OCI-LY3 (cell line): ENCODE measurements at regions not wholly inside any gene's neighbourhood (a gene's known extent, or its start where the extent isn't known, plus 50 kb on each side); places are given as distances from the start of the nearest gene placed in this dataset.

Experiments used
- H2AFZ ChIP-seq: fragments of 200-600, 300-600 bp; shearing (Covaris generic); 2 replicates; pipeline ENCODE4 v1.6.0; 2014; ENCODE audit warnings: antibody characterized with exemption, low read depth, low read length
- H3K27ac ChIP-seq: fragments of 200-600, 300-600 bp; sonication (generic); 2 replicates; pipeline ENCODE4 v1.5.1; 2014; ENCODE audit warnings: mild to moderate bottlenecking, low read length, moderate library complexity, mixed read lengths
- H3K27me3 ChIP-seq: fragments of 200-600, 300-600 bp; sonication (generic); 2 replicates; pipeline ENCODE4 v1.6.1; 2014; ENCODE audit warnings: low read depth, low read length, mixed read lengths
- H3K36me3 ChIP-seq: fragments of 200-600, 300-600 bp; sonication (generic); replicated peaks from 2 replicates; pipeline ENCODE3; 2014; ENCODE audit warnings: low read depth, low read length, mixed read lengths
- H3K4me1 ChIP-seq: fragments of 300-600, 200-600 bp; sonication (generic); 2 replicates; pipeline ENCODE4 v1.6.1; 2014; ENCODE audit warnings: low read length, mixed read lengths
- H3K4me2 ChIP-seq: fragments of 200-600, 300-600 bp; sonication (generic); 2 replicates; pipeline ENCODE4 v1.6.1; 2014; ENCODE audit warnings: low read length, mixed read lengths
- H3K4me3 ChIP-seq: fragments of 300-600, 200-600 bp; sonication (generic); 2 replicates; pipeline ENCODE4 v1.5.1; 2014; ENCODE audit warnings: antibody characterized with exemption, mild to moderate bottlenecking, low read length, moderate library complexity
- H3K79me2 ChIP-seq: fragments of 300-600, 200-600 bp; shearing (Covaris generic); 2 replicates; pipeline ENCODE4 v1.6.1; 2014; ENCODE audit warnings: mild to moderate bottlenecking, low read length, mixed read lengths
- H3K9ac ChIP-seq: fragments of 300-600, 200-600 bp; shearing (Covaris generic); 2 replicates; pipeline ENCODE4 v1.6.0; 2014; ENCODE audit warnings: mild to moderate bottlenecking, low read length, moderate library complexity
- H3K9me3 ChIP-seq: fragments of 200-600, 300-600 bp; shearing (Covaris generic); 2 replicates; pipeline ENCODE4 v1.6.1; 2014; ENCODE audit warnings: low read length, mixed read lengths; ENCODE audit not compliant: insufficient read depth
- H4K20me1 ChIP-seq: fragments of 200-600, 300-600 bp; sonication (generic); 2 replicates; pipeline ENCODE4 v1.6.1; 2016; ENCODE audit warnings: low read length, mixed read lengths; ENCODE audit not compliant: insufficient read depth
- CTCF ChIP-seq: fragments of 200-600, 300-600 bp; sonication (generic); IDR thresholded peaks from 2 replicates; pipeline ENCODE4 v1.5.1; 2014; ENCODE audit warnings: antibody characterized with exemption, low read length, low read depth
- EZH2phosphoT487 ChIP-seq: fragments of 200-600 bp; shearing (Covaris generic); IDR thresholded peaks from 2 replicates; pipeline ENCODE4 v1.6.1; 2018; ENCODE audit warnings: antibody characterized with exemption, mixed run types, low read depth

GRCh38 chrY:7464742-7465141, 553.2 kb upstream of the AMELY start:
- Histone ChIP-seq H2AFZ (no peak overlapping the region), H3K9me3 (no peaks in the 10 kb centered on the region), H3K9ac (no peak overlapping the region), H3K79me2 (no peaks in the 10 kb centered on the region), H3K36me3 (no peaks in the 10 kb centered on the region), H3K4me1 (no peaks in the 10 kb centered on the region), H3K27ac (no peak overlapping the region), H4K20me1 (no peaks in the 10 kb centered on the region), H3K27me3 (no peaks in the 10 kb centered on the region), H3K4me2 (no peak overlapping the region), H3K4me3 (no peak overlapping the region)
- TF ChIP-seq EZH2phosphoT487, result no peak
- TF ChIP-seq CTCF, result no peak

- H3K4me2 ChIP-seq, result no peak overlapping the region
- no peaks in the 10 kb centered on the region for H3K79me2 ChIP-seq
Measured at GRCh38 chrY:7463711-7464110, 552.2 kb upstream of the AMELY start.

GRCh38 chrY:7463196-7463595, 551.6 kb upstream of the AMELY start:
- Histone ChIP-seq H3K9me3 (no peaks in the 10 kb centered on the region), H3K27ac (no peak overlapping the region), H3K4me2 (no peak overlapping the region), H3K79me2 (no peaks in the 10 kb centered on the region), H4K20me1 (no peaks in the 10 kb centered on the region), H2AFZ (no peak overlapping the region), H3K27me3 (no peaks in the 10 kb centered on the region), H3K36me3 (no peaks in the 10 kb centered on the region), H3K4me1 (no peaks in the 10 kb centered on the region), H3K4me3 (no peak overlapping the region), H3K9ac (no peak overlapping the region)
- TF ChIP-seq EZH2phosphoT487 (no peak), CTCF (no peak)

More at GRCh38 chrY:7463711-7464110, 552.2 kb upstream of the AMELY start:
- Histone ChIP-seq H3K27ac (no peak overlapping the region), H4K20me1 (no peaks in the 10 kb centered on the region), H3K4me3 (no peak overlapping the region), H2AFZ (no peak overlapping the region), H3K9ac (no peak overlapping the region), H3K36me3 (no peaks in the 10 kb centered on the region), H3K27me3 (no peaks in the 10 kb centered on the region), H3K4me1 (no peaks in the 10 kb centered on the region), H3K9me3 (no peaks in the 10 kb centered on the region)
- no peak for TF ChIP-seq CTCF

GRCh38 chrY:7462657-7463056, 551.1 kb upstream of the AMELY start:
- no peak overlapping the region for H3K9ac ChIP-seq
- no peaks in the 10 kb centered on the region for H3K36me3 ChIP-seq
- TF ChIP-seq CTCF (no peak), EZH2phosphoT487 (no peak)
- no peak overlapping the region for H2AFZ ChIP-seq
- no peaks in the 10 kb centered on the region for H4K20me1 ChIP-seq
- no peak overlapping the region for H3K27ac ChIP-seq
- no peaks in the 10 kb centered on the region for H3K79me2 ChIP-seq
- H3K9me3 ChIP-seq, result no peaks in the 10 kb centered on the region
- H3K4me1 ChIP-seq, result no peaks in the 10 kb centered on the region
- no peak overlapping the region for H3K4me2 ChIP-seq
- no peaks in the 10 kb centered on the region for H3K27me3 ChIP-seq
- no peak overlapping the region for H3K4me3 ChIP-seq
